ENCODE measurements at regions not wholly inside any gene's neighbourhood (a gene's known extent, or its start where the extent isn't known, plus 50 kb on each side); places are given as distances from the start of the nearest gene placed in this dataset.

GRCh38 chr18:39037925-39038324, 1472.3 kb upstream of the CELF4 start:
- H3K4me3 ChIP-seq (ENCODE audit: low read depth, low read length): no peak overlapping the region
- TF ChIP-seq CTCF (IDR thresholded peaks at IDR 0.05; ENCODE audit: insufficient read depth, low read depth, low read length): no peak
- DNase-seq (ENCODE audit: low read depth): no peak

- no peak for DNase-seq (ENCODE audit: low read depth)
- TF ChIP-seq CTCF (IDR thresholded peaks at IDR 0.05; ENCODE audit: insufficient read depth, low read depth, low read length): no peak
- no peak overlapping the region for H3K4me3 ChIP-seq (ENCODE audit: low read depth, low read length)
These were observed 1467.7 kb upstream of the CELF4 start for GRCh38 chr18:39033312-39033711.

- no peak for DNase-seq (ENCODE audit: low read depth)
- H3K4me3 ChIP-seq (ENCODE audit: low read depth, low read length): no peak overlapping the region
- TF ChIP-seq CTCF (IDR thresholded peaks at IDR 0.05; ENCODE audit: insufficient read depth, low read depth, low read length): no peak
These were observed 1466.0 kb upstream of the CELF4 start for GRCh38 chr18:39031647-39032046.

DNA sequence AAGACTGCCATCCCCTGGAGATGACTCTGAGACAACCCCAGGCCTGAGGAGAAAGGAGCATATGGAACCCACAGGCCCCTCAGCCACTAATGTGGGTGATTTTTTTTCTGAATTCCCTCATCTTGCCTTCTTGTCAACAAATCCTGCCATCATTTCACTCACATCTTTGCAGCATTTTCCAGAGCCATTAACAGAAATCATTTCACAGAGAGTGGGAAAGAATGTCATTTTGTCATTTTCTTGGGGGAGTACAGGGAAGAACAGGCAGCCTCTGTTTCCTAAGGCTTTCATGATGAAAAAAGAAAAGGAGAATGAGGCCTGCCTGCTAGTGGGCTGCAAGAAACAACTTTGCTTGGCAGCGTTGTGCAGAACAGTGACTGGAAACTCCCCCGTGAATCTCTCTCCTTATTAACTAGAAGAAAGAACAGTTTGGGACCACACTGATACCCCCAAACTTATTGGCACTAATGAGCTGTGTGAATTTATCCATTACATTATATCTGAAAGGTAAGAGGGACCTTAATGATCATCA, 1464.6 kb upstream of the CELF4 start:
- no peak for DNase-seq (ENCODE audit: low read depth)
- H3K4me3 ChIP-seq (ENCODE audit: low read depth, low read length): no peak overlapping the region
- no peak for TF ChIP-seq CTCF (IDR thresholded peaks at IDR 0.05; ENCODE audit: insufficient read depth, low read depth, low read length)

DNA sequence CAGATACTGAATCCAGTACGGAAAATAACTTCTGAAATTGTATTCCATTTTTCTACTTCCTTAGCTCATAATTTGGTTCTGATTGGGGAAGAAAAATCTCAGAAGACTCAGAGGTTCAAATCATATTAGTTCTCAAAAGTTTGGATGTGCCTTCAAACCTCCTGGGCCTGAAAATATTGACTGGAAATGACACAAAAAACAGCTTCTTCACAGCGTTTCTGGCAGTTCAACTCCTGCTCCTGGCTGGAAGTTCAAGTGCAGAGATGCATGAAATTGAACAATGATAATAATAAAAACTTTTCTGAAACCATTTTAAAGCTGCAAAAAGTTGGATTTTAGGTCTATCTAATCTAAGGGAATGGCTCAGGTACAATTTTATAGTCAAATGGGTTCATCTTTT, 1459.9 kb upstream of the CELF4 start:
- DNase-seq (ENCODE audit: low read depth): no peak
- no peak for TF ChIP-seq CTCF (IDR thresholded peaks at IDR 0.05; ENCODE audit: insufficient read depth, low read depth, low read length)
- no peak overlapping the region for H3K4me3 ChIP-seq (ENCODE audit: low read depth, low read length)

DNA sequence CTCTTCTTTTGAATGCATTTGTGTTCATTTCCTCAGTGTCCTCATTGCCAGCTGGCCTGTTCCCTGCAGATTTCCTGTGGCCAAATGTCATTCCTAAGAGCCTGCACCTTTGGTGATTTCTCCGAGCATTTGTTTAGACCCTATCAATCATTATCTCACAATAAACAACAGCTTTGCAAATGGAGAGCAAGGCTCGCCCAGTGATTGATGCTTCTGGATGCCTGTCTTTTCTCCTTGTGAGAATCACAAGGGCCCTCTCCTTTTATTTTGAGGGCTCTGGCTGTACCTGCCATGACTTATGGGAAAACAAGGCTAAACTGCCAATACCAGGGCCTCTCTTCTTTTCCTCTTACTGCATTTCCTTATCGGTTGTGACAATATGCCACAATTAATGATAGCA, 1454.4 kb upstream of the CELF4 start:
- H3K4me3 ChIP-seq (ENCODE audit: low read depth, low read length): no peak overlapping the region
- DNase-seq (ENCODE audit: low read depth): no peak
- no peak for TF ChIP-seq CTCF (IDR thresholded peaks at IDR 0.05; ENCODE audit: insufficient read depth, low read depth, low read length)

Measured in fibroblast of villous mesenchyme (primary cell).